Middle frontal gyrus (tissue), 1 donor: ENCODE measurements at regions not wholly inside any gene's neighbourhood (a gene's known extent, or its start where the extent isn't known, plus 50 kb on each side); places are given as distances from the start of the nearest gene placed in this dataset.
"Not testable (repeated sequence)": the region's sequence is repeated elsewhere in the genome, so short reads cannot be mapped to it uniquely, and the experiment has no call there.

Experiments used
- DNase-seq: peaks from one replicate; pipeline ENCODE4 v3.0.0-alpha.2; 2015; ENCODE audit warnings: low spot score; ENCODE audit errors: extremely low spot score

GRCh38 chr2:82411071-82411470 lies 2048.0 kb downstream of the SUCLG1 start:
- no peak for DNase-seq

- no peak for DNase-seq
Measured at GRCh38 chr2:82395531-82395930, 2063.5 kb downstream of the SUCLG1 start.

GRCh38 chr2:82391386-82391785 lies 2067.7 kb downstream of the SUCLG1 start:
- DNase-seq, result no peak

GRCh38 chr2:82355622-82356021 lies 2051.1 kb upstream of the LRRTM1 start:
- DNase-seq, result no peak

- DNase-seq, result no peak
Measured at GRCh38 chr2:82345910-82346309, 2041.4 kb upstream of the LRRTM1 start.

GRCh38 chr2:82344670-82345069 lies 2040.1 kb upstream of the LRRTM1 start:
- no peak for DNase-seq

GRCh38 chr2:82342356-82342755 lies 2037.8 kb upstream of the LRRTM1 start:
- no peak for DNase-seq

- no peak for DNase-seq
Measured at GRCh38 chr2:82340578-82341053, 2036.1 kb upstream of the LRRTM1 start.

- no peak for DNase-seq
Measured at GRCh38 chr2:82339805-82340204, 2035.3 kb upstream of the LRRTM1 start.

- DNase-seq, result no peak
Measured at GRCh38 chr2:82333697-82334096, 2029.1 kb upstream of the LRRTM1 start.

GRCh38 chr2:82330155-82330554 lies 2025.6 kb upstream of the LRRTM1 start:
- no peak for DNase-seq

- DNase-seq, result not testable (repeated sequence)
Measured at GRCh38 chr2:82326180-82326767, 2021.7 kb upstream of the LRRTM1 start.

GRCh38 chr2:82320296-82320695 lies 2015.7 kb upstream of the LRRTM1 start:
- no peak for DNase-seq

GRCh38 chr2:82317012-82317411 lies 2012.5 kb upstream of the LRRTM1 start:
- DNase-seq, result no peak

GRCh38 chr2:82316586-82316985 lies 2012.0 kb upstream of the LRRTM1 start:
- DNase-seq, result no peak

- DNase-seq, result no peak
Measured at GRCh38 chr2:82314836-82315472, 2010.4 kb upstream of the LRRTM1 start.

- DNase-seq, result no peak
Measured at GRCh38 chr2:82307511-82307910, 2003.0 kb upstream of the LRRTM1 start.

- no peak for DNase-seq
Measured at GRCh38 chr2:82301506-82301905, 1997.0 kb upstream of the LRRTM1 start.

GRCh38 chr2:82289446-82289845 lies 1984.9 kb upstream of the LRRTM1 start:
- no peak for DNase-seq

- no peak for DNase-seq
Measured at GRCh38 chr2:82283075-82283474, 1978.5 kb upstream of the LRRTM1 start.

- DNase-seq, result no peak
Measured at GRCh38 chr2:82282111-82282882, 1977.7 kb upstream of the LRRTM1 start.

GRCh38 chr2:82279367-82279766 lies 1974.8 kb upstream of the LRRTM1 start:
- no peak for DNase-seq
